Left hindlimb (tissue), 1 donor: ENCODE measurements at regions not wholly inside any gene's neighbourhood (a gene's known extent, or its start where the extent isn't known, plus 50 kb on each side); places are given as distances from the start of the nearest gene placed in this dataset.
"Not testable (repeated sequence)": the region's sequence is repeated elsewhere in the genome, so short reads cannot be mapped to it uniquely, and the experiment has no call there.

Source experiments
- DNase-seq: peaks from one replicate; pipeline ENCODE4 v3.0.0-alpha.2; 2018

DNA sequence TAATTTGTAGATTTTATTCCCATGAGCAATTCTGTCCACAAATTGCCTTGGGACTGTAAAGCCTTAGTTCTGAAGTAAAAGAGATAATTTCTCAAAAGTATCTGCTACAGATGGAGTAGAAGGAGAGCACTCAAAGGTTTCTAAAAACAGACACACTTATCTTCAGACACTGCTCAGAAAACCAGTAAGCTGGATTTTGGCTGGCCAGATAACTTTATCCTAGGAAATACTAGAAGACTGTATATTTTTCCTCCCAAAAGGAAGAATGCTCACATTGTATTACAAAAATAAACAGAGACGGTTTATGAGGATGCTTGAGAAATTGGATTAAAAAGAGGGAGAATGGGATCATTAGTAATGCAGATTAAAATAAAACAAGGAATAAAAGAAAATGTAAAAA lies 178.0 kb upstream of the IGFBP3 start:
- DNase-seq, result no peak

GRCh38 chr7:46091071-46091470 lies 170.0 kb upstream of the IGFBP3 start:
- no peak for DNase-seq

- DNase-seq, result no peak
Measured at GRCh38 chr7:46089281-46089680, 168.2 kb upstream of the IGFBP3 start.

GRCh38 chr7:46088486-46088885 lies 167.4 kb upstream of the IGFBP3 start:
- not testable (repeated sequence) for DNase-seq

DNA sequence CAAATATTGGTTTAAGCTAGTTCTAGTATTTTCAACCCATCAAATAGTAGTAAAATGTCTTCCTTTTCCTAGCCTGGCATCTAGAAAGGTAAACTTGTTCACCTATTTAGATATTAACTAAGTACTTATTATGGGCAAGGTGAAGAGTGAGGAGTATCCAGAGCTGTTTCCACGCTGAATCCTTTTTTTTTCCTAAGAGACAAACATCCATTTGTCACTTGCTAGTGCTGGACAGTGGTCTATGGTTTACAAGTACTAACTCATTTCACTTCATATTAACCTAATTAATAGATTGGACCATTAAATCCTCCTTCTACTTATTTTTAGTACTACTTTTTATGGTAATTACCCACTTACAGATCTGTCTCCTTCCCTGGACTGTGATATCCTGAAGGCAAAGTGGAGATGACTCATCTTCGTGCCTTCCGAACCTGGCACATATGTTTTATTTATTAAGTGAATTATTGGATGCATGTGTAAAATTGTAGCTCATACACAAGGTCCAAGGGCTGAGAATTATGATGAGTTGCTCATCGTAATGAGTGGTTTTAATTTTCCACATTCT lies 159.6 kb upstream of the IGFBP3 start:
- DNase-seq, result no peak

DNA sequence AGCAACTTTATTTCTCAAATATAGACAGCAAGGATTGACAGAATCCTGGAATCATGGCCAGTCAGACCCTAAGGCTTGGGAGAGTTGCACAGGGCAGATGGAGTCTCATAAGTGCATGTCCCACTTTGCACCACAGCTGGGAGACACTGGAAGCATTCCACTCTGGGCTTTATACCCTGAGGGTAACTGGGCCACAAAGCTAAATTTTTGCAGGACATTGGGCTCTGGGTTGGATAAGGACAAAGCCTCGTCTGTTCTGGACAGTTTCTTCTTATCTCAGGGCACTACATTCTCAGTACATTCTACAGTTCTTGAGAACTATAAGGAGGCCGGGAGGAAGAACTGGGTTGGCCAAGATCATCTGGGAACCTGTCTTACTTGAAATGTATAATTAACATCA lies 158.3 kb upstream of the IGFBP3 start:
- DNase-seq, result no peak

DNA sequence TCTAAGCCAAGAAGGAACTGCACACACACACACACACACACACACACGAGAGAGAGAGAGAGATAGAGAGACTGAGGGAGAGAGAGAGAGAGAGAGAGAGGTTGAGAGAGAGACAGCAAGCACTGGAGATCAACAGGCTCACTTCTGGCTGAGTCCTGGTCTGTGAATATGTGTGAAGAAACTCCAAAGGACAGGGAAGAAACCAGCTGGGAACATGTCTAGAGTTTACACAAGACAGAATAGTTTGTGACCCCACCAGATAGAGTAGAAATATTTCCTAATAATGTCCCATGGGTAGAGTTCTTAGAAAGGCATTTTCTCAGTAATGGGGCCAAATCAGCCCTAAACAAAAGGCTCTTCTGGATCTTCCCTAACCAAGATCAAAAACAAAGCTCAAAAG lies 155.5 kb upstream of the IGFBP3 start:
- no peak for DNase-seq

- DNase-seq, result no peak
Measured at GRCh38 chr7:46072722-46073121, 151.7 kb upstream of the IGFBP3 start.

DNA sequence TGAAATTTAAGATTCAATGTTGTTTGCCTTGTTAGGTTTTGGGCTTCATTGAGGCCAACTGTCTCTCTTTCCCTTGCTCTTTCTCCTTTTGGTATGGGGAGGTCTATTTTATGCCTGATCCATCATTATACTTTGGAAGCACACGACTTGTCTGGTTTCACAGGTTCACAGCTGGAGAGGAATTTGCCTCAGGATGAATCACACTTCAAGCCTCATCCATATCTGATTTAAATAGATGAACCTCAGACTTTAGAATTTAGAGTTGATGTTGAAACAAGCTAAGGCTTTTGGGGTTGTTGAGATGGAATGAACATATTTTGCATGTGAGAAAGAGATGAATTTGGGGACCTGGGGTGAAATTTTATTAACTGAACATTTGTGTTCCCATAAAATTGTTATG lies 150.5 kb upstream of the IGFBP3 start:
- DNase-seq, result no peak

GRCh38 chr7:46071076-46071475 lies 150.0 kb upstream of the IGFBP3 start:
- DNase-seq, result no peak

- no peak for DNase-seq
Measured at GRCh38 chr7:46068159-46068558, 147.1 kb upstream of the IGFBP3 start.

DNA sequence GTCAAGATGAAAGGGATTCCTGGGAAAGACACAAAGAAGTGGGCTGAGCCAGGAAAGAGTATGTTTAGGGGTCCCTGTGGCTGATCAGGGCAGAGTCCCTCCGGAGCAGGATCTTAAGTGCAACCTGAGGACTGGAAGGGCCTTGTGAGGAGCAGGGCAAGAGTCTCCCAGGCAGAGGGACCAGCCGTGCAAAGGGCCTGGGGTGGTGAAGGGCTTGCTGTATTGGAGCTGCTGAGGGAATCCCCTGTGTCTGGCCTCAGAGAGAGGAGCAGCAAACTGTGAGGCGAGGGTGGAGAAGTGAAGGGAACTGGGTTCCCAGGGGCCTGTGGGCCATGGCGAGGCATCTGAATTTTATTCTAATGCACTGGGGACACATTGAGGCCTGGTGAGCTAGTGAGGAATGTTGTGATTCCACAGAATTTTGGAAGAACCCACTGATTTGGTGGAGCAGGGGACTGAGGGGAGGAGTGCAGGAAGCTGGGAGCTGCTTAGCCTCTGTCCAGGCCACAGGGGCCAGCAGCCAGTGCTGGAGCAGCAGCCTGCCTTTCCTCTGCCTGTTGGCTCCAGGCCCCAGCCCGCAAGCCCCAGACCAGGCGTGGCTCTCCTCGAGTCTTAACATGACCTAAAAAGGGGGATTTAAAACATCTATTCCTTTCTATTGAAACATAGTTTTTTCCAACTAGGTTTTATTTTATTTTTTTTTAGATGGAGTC lies 138.4 kb upstream of the IGFBP3 start:
- DNase-seq, result peak; percentile 76

DNA sequence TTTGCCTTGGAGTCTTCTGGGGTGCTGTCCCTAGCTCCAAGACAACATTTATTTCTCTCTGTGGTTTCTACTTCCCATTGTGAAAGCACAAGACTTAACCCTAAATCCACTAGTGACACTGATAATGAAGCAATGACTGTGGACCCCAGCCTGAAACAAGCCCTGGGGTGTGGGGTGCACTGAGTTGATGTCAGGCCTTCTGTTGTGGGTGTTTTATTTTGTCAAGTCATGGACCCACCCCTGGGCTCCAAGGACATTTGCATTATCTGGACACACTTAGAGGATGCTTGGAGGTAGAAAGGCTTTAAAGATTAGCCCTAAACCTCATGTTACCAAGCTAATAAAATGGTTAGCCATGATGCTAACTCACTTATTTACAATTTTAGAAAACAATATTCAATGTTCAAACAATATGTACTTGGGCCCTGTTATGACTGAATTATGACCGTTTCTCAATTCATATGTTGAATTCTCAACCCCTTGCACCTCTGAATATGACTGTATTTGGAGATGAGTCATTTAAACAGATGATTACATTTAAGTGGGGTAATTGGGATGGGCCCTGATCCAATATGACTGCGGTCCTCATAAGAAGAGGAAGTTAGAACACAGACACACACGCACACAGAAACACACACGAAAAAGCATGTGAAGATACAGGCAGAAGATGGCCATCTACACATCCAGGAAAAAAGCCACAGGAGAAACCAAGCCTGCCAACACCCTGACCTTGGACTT lies 137.2 kb upstream of the IGFBP3 start:
- DNase-seq, result no peak

- no peak for DNase-seq
Measured at GRCh38 chr7:46054915-46055314, 133.8 kb upstream of the IGFBP3 start.

DNA sequence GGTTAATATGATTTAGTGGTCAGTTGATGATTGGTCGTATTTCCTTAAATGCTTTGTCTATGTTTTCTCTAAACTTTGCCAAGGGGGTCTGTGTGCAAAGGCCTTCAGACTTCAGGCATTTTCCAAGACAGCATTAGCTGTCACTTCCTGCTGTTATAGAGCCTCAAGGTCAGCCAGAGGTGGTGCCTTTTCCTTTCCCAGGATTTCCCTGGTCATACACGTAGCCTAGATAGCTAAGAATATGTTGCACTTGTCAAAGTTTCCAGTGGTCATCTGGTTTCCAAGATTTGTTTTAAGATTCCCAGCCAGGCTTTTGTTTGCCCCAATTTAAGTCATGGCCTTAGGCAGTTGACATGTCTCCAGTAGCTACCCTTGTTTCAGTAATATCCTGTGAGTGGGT lies 133.2 kb upstream of the IGFBP3 start:
- no peak for DNase-seq

GRCh38 chr7:46047581-46047980 lies 126.5 kb upstream of the IGFBP3 start:
- DNase-seq, result peak; percentile 74

DNA sequence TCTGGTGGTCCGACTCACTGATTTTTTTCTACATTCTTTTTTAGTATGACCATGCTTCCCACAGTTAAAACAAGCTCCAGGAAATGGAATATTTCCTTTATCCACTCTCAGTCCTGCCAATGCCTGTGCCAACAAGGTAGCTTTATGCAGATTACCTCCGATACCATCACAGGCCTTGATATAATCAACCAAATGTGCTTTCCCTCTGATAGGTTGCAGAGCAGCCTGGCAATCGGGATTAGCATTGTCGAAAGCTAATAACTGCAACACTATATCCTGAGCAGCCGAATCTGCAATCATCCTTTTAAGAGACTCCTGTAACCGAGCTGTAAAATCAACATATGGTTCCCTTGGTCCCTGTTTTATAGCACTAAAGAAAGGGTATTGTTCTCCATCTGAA lies 122.3 kb upstream of the IGFBP3 start:
- not testable (repeated sequence) for DNase-seq

DNA sequence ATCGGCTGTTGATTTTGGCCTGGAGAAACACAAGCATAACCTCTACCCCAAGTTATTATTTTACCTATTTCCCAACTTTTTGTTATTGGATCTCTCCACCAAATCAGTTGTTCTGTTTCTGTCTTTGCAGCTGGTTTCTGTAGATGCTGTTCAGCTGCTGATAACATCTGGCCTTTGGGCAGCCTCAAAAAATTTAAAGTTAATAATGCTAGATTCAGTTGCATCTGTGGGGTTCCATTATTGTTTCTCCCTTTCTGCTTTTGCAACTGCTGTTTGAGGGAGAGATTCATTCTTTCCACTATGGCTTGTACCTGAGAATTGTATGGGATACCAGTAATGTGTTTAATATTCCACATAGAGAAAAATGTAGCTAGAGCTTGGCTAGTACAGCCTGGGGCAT lies 118.7 kb upstream of the IGFBP3 start:
- not testable (repeated sequence) for DNase-seq

DNA sequence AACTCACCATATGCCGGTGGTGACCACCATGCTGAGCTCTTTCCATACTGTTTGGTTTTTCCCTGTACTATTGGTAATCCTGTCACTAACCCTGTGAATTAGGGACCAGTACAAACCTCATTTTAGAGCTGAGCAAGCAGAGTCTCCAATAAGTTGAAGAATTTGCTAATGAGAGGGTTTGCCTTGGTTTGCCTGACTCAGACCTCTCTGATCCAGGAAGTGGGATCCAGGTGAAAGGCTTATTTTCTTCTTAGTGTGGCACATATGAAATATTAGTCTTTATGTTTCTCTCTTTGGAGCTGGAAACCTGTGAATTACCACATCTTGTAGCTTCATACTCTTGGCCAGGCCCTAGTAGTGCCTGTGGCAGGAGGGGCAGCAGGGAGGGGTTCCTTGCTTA lies 114.1 kb upstream of the IGFBP3 start:
- DNase-seq, result no peak

GRCh38 chr7:46034056-46034768 lies 113.1 kb upstream of the IGFBP3 start:
- DNase-seq, result no peak

DNA sequence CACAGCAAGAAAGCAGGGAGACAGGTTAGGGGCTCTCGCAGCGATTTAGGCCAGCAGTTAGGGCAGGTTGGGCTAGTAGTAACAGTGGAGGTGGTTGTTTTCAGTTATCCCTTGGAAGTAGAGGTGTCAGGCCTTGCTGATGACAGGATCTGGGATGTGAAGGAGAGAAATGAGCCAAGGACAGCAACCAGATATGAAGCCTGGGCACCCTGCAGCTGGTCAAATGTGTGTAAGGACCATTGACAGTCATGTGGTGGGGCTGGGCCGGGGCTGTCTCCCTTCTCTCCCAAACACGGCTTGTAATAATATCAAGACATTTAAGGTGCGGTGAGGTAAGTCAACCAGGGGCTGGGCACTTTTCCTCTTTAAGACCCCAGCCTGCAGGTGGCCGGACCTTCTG lies 112.5 kb upstream of the IGFBP3 start:
- no peak for DNase-seq

DNA sequence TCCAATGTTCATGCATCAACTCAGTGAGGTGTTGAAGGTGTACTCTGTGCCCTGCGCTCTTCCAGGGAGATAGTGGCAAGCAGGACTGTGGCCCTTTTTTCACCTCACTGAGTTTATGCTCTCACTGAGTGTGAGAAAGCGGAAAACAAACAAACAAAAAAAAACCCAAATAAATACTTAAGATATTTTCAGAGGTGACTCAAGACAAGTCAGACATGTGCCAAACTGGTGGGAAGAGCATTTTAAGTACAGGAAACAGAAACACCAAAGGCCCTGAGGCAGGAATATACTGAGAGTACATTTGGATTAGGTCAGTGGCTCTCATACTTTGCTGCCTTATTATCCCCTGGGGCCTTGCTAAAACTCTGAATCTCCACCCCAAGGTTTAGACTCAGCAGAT lies 111.9 kb upstream of the IGFBP3 start:
- DNase-seq, result no peak

- no peak for DNase-seq
Measured at GRCh38 chr7:46032353-46032752, 111.3 kb upstream of the IGFBP3 start.
